Heart left ventricle (tissue), 16 donors: ENCODE measurements at regions not wholly inside any gene's neighbourhood (a gene's known extent, or its start where the extent isn't known, plus 50 kb on each side); places are given as distances from the start of the nearest gene placed in this dataset.

Experiments
- ATAC-seq, 4 donors: fragments of 200-7000 bp; cut with Tn5 transposase; one replicate each; pipeline ENCODE4 v1.9.1; 2020 to 2022; ENCODE audit warnings: moderate library complexity in 4 of 4, mild to moderate bottlenecking in 3 of 4, moderate number of reproducible peaks in 1 of 4
- DNase-seq, 5 donors: peaks; one replicate each; pipeline ENCODE4 v3.0.0-alpha.2; 2020
- H3K27ac ChIP-seq, 12 donors: fragments of 200-600 bp; sonication (generic) in 4 of 12; one replicate each; pipeline versions ENCODE4 v1.5.0 to v1.8.0; 2016 to 2022; ENCODE audit warnings: mild to moderate bottlenecking in 2 of 12
- H3K27me3 ChIP-seq, 9 donors: fragments of 200-600 bp; sonication (generic) in 2 of 9; one replicate each; pipeline versions ENCODE4 v1.5.1 to v1.8.0; 2016 to 2022; ENCODE audit warnings: mild to moderate bottlenecking in 3 of 9
- H3K36me3 ChIP-seq, 9 donors: fragments of 200-600 bp; sonication (generic) in 2 of 9; one replicate each; pipeline versions ENCODE4 v1.5.0 to v1.8.0; 2018 to 2022; ENCODE audit warnings: mild to moderate bottlenecking in 2 of 9
- H3K4me1 ChIP-seq, 12 donors: fragments of 200-600 bp; sonication (generic) in 4 of 12; one replicate each; pipeline versions ENCODE4 v1.5.0 to v1.8.0; 2016 to 2022; ENCODE audit warnings: mild to moderate bottlenecking in 3 of 12
- H3K4me3 ChIP-seq, 12 donors: fragments of 200-600 bp; sonication (generic) in 4 of 12; one replicate each; pipeline versions ENCODE4 v1.5.0 to v1.8.0; 2017 to 2022; ENCODE audit warnings: mild to moderate bottlenecking in 9 of 12, moderate library complexity in 4 of 12
- H3K9me3 ChIP-seq, 12 donors: fragments of 200-600 bp; sonication (generic) in 4 of 12; one replicate each; pipeline versions ENCODE4 v1.5.0 to v1.8.0; 2016 to 2022; ENCODE audit warnings: mild to moderate bottlenecking in 1 of 12
- POLR2A ChIP-seq, 2 donors: fragments of 450-650 bp; IDR thresholded peaks; one replicate each; pipeline ENCODE4 v1.6.1; 2017; ENCODE audit warnings: antibody characterized with exemption in 2 of 2, mild to moderate bottlenecking in 2 of 2, moderate library complexity in 2 of 2
- WGBS, 4 donors: extraction: QIAGEN DNeasy Blood & Tissue Kit in 2 of 4; methylation state at CpG; one replicate each; pipeline versions ENCODE4 v1.1.5 to v1.1.7; 2013 to 2018; 5-methylcytosine and 5-hydroxymethylcytosine counted together
- intact Hi-C, 10 donors: fragments of 100-400 bp; cut with DNase I; formaldehyde crosslinking; loops; one replicate each; pipeline versions ENCODE4 v1.11.1 to v1.14.2; 2022
- TF ChIP-seq, protein P1 (sequence below), 12 donors: fragments of 200-600 bp; sonication (generic) in 4 of 12; IDR thresholded peaks; one replicate each; pipeline versions ENCODE4 v1.5.0 to v1.8.0; 2018 to 2022; ENCODE audit warnings: antibody characterized with exemption in 12 of 12, mild to moderate bottlenecking in 5 of 12
- donor health status: ischemic (EF 13 %, LVEDD 7.1; RV severe dilation, severe dysfunction).
- donor health status: healthy with polysubstance abuse.
- donor health status: DM: no; HTN: yes; CAD: no.
- donor health status: DM: no; HTN: no; CAD: no.
- donor health status: ischemic (EF 25% LVEDD 6.9; RV normal size, moderate dysfunction).
- donor health status: ischemic (EF 25% LVEDD 5.7; RV mildly dilated, moderate dysfunction).
- donor health status: healthy.
- donor health status: DM: yes; HTN: yes; CAD: no.
- donor health status: ischemic (EF 35%, LVEDD 5.7; RV mildly dilated, moderate dysfunction).
- donor health status: nonischemic (EF 11% LVEDD 7.7; RV severe dilation, severe dysfunction).
- donor health status: DM: yes; HTN: yes; CAD: no.
- donor health status: PGD.
- donor health status: ischemic (EF 29% LVEDD 5.4; RV normal size, mild dysfunction).
- donor health status: nonischemic (EF 23%, LVEDD 6.1; RV moderate dilation, normal function).

DNA sequence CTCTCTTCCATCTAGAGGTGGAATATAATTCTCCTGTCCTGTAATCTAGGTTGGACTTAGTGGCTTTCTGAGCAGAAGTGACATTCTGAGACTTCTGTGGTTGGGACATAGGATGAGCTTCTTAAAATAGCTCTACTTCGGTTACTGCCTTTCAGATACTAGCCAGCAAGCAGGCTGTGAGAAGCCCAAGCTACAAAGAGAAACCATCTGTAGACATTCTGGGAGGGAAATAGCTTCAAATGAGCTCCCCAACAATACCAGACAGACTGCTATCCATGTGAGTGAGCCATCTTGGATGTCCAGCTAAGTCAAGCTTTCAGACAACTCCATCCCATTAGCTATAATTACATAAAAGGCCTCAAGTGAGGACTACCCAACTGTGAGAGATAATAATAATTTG, 568.9 kb downstream of the DMRTA1 start:
- TF ChIP-seq, protein P1, sequence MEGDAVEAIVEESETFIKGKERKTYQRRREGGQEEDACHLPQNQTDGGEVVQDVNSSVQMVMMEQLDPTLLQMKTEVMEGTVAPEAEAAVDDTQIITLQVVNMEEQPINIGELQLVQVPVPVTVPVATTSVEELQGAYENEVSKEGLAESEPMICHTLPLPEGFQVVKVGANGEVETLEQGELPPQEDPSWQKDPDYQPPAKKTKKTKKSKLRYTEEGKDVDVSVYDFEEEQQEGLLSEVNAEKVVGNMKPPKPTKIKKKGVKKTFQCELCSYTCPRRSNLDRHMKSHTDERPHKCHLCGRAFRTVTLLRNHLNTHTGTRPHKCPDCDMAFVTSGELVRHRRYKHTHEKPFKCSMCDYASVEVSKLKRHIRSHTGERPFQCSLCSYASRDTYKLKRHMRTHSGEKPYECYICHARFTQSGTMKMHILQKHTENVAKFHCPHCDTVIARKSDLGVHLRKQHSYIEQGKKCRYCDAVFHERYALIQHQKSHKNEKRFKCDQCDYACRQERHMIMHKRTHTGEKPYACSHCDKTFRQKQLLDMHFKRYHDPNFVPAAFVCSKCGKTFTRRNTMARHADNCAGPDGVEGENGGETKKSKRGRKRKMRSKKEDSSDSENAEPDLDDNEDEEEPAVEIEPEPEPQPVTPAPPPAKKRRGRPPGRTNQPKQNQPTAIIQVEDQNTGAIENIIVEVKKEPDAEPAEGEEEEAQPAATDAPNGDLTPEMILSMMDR (IDR thresholded peaks at IDR 0.05): no peak
- TF ChIP-seq POLR2A (IDR thresholded peaks at IDR 0.05): no peak
- no peak for ATAC-seq
- 56 to 68% (median 60%) methylated on average over 1 of the region's 1 CpG for WGBS, 4 donors
- no peaks in the 10 kb centered on the region for H3K4me1 ChIP-seq
- no peak overlapping the region for H3K27ac ChIP-seq
- intact Hi-C loops: no loop called here
- DNase-seq: no peak
- H3K4me3 ChIP-seq: no peak overlapping the region
- no peaks in the 10 kb centered on the region for H3K36me3 ChIP-seq
- H3K9me3 ChIP-seq: peaks cover 0 to 8% (median 2%) of the 10 kb centered on the region in 12 donors
- no peaks in the 10 kb centered on the region for H3K27me3 ChIP-seq

DNA sequence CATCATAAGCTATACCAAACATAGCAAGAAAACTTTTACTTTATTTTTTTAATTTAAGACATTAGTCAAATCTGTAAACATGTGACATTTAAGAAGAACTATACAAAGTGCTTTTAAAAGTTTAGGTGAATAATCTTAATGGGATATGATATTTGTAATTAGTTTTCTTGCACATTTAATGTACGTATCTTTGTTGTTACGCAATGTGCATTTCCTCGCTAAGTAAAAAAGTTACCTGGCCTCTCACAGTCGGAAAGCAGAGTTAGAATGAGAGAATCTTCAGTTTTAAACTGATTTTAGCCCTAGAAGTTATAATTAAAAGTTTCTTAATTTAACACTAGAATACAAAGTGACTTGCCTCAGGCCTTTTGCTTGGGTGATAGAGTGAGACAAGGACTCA, 589.8 kb downstream of the DMRTA1 start:
- Histone ChIP-seq H3K4me3 (no peak overlapping the region), H3K36me3 (no peaks in the 10 kb centered on the region), H3K27me3 (no peaks in the 10 kb centered on the region), H3K4me1 (no peaks in the 10 kb centered on the region), H3K27ac (no peak overlapping the region), H3K9me3 (peaks cover 0 to 24% (median 0%) of the 10 kb centered on the region in 12 donors)
- no peak for ATAC-seq
- WGBS, 4 donors: 86 to 89% (median 88%) methylated on average over 4 of the region's 4 CpGs
- intact Hi-C loops: no loop called here
- TF ChIP-seq, protein P1 (IDR thresholded peaks at IDR 0.05): no peak
- no peak for TF ChIP-seq POLR2A (IDR thresholded peaks at IDR 0.05)
- no peak for DNase-seq

DNA sequence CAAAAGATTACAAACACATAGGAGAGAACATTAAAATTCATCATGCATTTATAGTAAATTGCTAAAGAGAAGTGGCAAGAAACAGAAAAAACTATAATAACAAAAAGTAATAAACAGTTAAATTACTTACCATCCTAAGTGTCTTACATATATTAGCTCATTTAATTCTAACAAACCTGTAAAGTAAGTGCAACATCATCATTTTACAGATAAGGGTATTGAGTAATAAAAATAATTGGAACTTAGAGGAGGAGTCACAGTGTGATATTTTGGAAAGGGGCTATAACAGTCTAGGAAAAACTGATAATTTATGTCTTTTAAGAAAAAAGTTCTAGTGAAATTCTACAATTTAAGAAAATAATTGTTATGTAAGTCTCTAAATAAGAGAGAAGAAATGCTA, 592.8 kb downstream of the DMRTA1 start:
- Histone ChIP-seq H3K27ac (no peak overlapping the region), H3K36me3 (no peaks in the 10 kb centered on the region), H3K4me1 (no peaks in the 10 kb centered on the region), H3K9me3 (peaks cover 0 to 1% (median 0%) of the 10 kb centered on the region in 12 donors), H3K4me3 (no peak overlapping the region), H3K27me3 (no peaks in the 10 kb centered on the region)
- TF ChIP-seq, protein P1 (IDR thresholded peaks at IDR 0.05): no peak
- TF ChIP-seq POLR2A (IDR thresholded peaks at IDR 0.05): no peak
- DNase-seq (no peak), ATAC-seq (no peak)
- intact Hi-C loops: no loop called here

DNA sequence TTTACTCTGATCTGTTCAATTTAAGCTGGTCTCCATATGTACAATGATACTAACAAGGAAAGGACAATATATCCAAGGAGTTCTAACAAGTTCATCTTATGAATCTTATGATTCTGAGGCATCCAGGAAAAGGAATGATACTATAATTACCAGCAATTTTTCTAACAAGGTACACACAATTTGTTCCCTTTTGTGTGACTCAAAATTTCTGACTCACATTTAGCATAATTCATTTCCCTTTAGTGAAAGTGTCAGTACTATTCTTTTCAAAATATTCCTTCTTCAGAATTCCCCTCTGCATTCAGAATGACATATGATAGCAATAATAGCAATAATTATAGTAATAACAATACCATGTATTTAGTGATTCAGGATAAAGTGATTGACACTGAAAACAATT, 594.8 kb downstream of the DMRTA1 start:
- intact Hi-C loops: no loop called here
- H3K9me3 ChIP-seq: no peaks in the 10 kb centered on the region
- no peak overlapping the region for H3K27ac ChIP-seq
- no peaks in the 10 kb centered on the region for H3K36me3 ChIP-seq
- no peak for TF ChIP-seq POLR2A (IDR thresholded peaks at IDR 0.05)
- TF ChIP-seq, protein P1 (IDR thresholded peaks at IDR 0.05): no peak
- DNase-seq (no peak), ATAC-seq (no peak)
- no peaks in the 10 kb centered on the region for H3K27me3 ChIP-seq
- no peak overlapping the region for H3K4me3 ChIP-seq
- H3K4me1 ChIP-seq: no peaks in the 10 kb centered on the region
